Adrenal gland (tissue), 9 donors: ENCODE measurements at regions not wholly inside any gene's neighbourhood (a gene's known extent, or its start where the extent isn't known, plus 50 kb on each side); places are given as distances from the start of the nearest gene placed in this dataset.

Source experiments
- DNase-seq, 7 donors: peaks; one replicate each; pipeline ENCODE4 v3.0.0-alpha.2; 2019 to 2020
- H3K27ac ChIP-seq, 5 donors: fragments of 200-600 bp; sonication (generic) in 4 of 5; 1 replicate in 3 of 5; 2 replicates in 2 of 5; pipeline versions ENCODE4 v1.5.1 to v1.8.0; 2016 to 2020; ENCODE audit warnings: mild to moderate bottlenecking in 1 of 5
- H3K27me3 ChIP-seq: fragments of 200-600 bp; 2 replicates; pipeline ENCODE4 v1.8.0; 2021
- H3K36me3 ChIP-seq, 2 donors: fragments of 200-600 bp; replicated peaks in 1 of 2; 1 replicate in 1 of 2; 2 replicates in 1 of 2; pipeline versions ENCODE4 v1.5.1 to v1.8.0; 2018 to 2022
- H3K4me1 ChIP-seq, 2 donors: fragments of 200-600 bp; replicated peaks in 1 of 2; 1 replicate in 1 of 2; 2 replicates in 1 of 2; pipeline versions ENCODE4 v1.5.1 to v1.8.0; 2018 to 2021
- H3K4me3 ChIP-seq, 4 donors: fragments of 200-600 bp; sonication (generic) in 3 of 4; one replicate each; pipeline ENCODE4 v1.5.1; 2016 to 2018
- H3K9me3 ChIP-seq, 3 donors: fragments of 200-600 bp; sonication (generic) in 1 of 3; replicated peaks in 1 of 3; 1 replicate in 2 of 3; 2 replicates in 1 of 3; pipeline versions ENCODE4 v1.5.1 to v1.8.0; 2016 to 2021
- POLR2A ChIP-seq, 2 donors: fragments of 450-650 bp; IDR thresholded peaks; one replicate each; pipeline ENCODE4 v1.6.1; 2017; ENCODE audit warnings: antibody characterized with exemption in 2 of 2, mild to moderate bottlenecking in 2 of 2, moderate library complexity in 1 of 2
- WGBS, 4 donors: extraction: QIAGEN DNeasy Blood & Tissue Kit in 2 of 4; methylation state at CpG; one replicate each; pipeline versions ENCODE4 v1.1.5 to v1.1.7; 2013 to 2017; 5-methylcytosine and 5-hydroxymethylcytosine counted together
- intact Hi-C, 2 donors: fragments of 100-400 bp; cut with DNase I; formaldehyde crosslinking; loops; one replicate each; pipeline versions ENCODE4 v1.14.1 to v1.15.0; 2022 to 2023
- TF ChIP-seq, protein P1 (sequence below), 6 experiments: fragments of 450-650 bp in 4 of 6; fragments of 200-600 bp in 2 of 6; sonication (generic) in 1 of 6; IDR thresholded peaks; 1 replicate in 5 of 6; 2 replicates in 1 of 6; pipeline versions ENCODE4 v1.5.1 to v1.8.0; 2016 to 2021; ENCODE audit warnings: antibody characterized with exemption in 6 of 6, mild to moderate bottlenecking in 2 of 6, moderate library complexity in 1 of 6
- donor health status: healthy with polysubstance abuse.
- donor health status: Bipolar disorder and iron deficiency.
- donor health status: DM: yes; HTN: yes; CAD: no.
- donor health status: DM: no; HTN: no; CAD: no.
- donor health status: DM: no; HTN: no; CAD: no.

DNA sequence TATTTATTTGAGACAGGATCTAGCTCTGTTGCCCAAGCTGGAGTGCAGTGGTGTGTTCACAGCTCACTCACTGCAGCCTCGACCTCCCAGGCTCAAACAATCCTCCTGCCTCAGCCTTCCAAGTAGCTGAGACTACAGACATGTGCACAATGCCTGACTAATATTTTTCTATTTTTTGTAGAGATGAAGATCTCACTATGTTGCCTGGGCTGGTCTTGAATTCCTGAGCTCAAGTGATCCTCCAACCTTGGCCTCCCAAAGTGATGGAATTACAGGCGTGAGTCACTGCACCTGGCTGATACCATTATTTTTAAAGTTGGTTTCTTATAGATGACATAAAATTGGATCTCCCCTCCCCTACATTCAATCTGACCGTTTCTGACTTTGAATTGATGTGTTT is 139.5 kb upstream of the RGMA start:
- H3K27me3 ChIP-seq, result no peaks in the 10 kb centered on the region
- no peak overlapping the region for H3K27ac ChIP-seq
- WGBS, 4 donors, result 67 to 73% (median 72%) methylated on average over 3 of the region's 3 CpGs
- DNase-seq, result no peak
- TF ChIP-seq POLR2A (IDR thresholded peaks at IDR 0.05), result no peak
- TF ChIP-seq, protein P1, sequence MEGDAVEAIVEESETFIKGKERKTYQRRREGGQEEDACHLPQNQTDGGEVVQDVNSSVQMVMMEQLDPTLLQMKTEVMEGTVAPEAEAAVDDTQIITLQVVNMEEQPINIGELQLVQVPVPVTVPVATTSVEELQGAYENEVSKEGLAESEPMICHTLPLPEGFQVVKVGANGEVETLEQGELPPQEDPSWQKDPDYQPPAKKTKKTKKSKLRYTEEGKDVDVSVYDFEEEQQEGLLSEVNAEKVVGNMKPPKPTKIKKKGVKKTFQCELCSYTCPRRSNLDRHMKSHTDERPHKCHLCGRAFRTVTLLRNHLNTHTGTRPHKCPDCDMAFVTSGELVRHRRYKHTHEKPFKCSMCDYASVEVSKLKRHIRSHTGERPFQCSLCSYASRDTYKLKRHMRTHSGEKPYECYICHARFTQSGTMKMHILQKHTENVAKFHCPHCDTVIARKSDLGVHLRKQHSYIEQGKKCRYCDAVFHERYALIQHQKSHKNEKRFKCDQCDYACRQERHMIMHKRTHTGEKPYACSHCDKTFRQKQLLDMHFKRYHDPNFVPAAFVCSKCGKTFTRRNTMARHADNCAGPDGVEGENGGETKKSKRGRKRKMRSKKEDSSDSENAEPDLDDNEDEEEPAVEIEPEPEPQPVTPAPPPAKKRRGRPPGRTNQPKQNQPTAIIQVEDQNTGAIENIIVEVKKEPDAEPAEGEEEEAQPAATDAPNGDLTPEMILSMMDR (IDR thresholded peaks at IDR 0.05), result no peak
- H3K4me1 ChIP-seq, result no peaks in the 10 kb centered on the region
- H3K4me3 ChIP-seq, result no peak overlapping the region
- H3K9me3 ChIP-seq, result no peaks in the 10 kb centered on the region
- no peaks in the 10 kb centered on the region for H3K36me3 ChIP-seq
- intact Hi-C loops, result no loop called here

DNA sequence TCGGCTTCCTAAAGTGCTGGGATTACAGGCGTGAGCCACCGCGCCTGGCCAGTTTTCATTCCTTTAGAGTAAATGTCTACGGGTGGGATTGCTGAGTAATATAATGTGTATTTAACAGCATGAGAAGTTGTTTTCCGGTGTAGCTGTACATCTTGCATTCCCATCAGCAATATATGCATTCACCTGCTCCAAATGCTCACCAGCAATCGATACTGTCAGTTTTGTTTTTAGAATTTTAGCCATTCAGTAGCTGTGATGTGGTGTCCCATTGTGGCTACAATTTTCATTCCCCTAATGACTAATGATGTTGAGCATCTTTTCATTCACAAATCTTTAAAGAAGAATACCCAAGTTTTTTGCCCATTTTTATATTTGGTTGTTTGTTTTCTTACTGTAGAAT is 134.8 kb upstream of the RGMA start:
- H3K36me3 ChIP-seq, result no peaks in the 10 kb centered on the region
- H3K9me3 ChIP-seq, result no peaks in the 10 kb centered on the region
- H3K4me3 ChIP-seq, result no peak overlapping the region
- 80 to 86% (median 83%) methylated on average over 7 of the region's 7 CpGs for WGBS, 4 donors
- H3K27me3 ChIP-seq, result no peaks in the 10 kb centered on the region
- intact Hi-C loops, result no loop called here
- H3K4me1 ChIP-seq, result no peaks in the 10 kb centered on the region
- DNase-seq, result no peak
- no peak overlapping the region for H3K27ac ChIP-seq
- TF ChIP-seq POLR2A (IDR thresholded peaks at IDR 0.05), result no peak
- TF ChIP-seq, protein P1 (IDR thresholded peaks at IDR 0.05), result no peak

DNA sequence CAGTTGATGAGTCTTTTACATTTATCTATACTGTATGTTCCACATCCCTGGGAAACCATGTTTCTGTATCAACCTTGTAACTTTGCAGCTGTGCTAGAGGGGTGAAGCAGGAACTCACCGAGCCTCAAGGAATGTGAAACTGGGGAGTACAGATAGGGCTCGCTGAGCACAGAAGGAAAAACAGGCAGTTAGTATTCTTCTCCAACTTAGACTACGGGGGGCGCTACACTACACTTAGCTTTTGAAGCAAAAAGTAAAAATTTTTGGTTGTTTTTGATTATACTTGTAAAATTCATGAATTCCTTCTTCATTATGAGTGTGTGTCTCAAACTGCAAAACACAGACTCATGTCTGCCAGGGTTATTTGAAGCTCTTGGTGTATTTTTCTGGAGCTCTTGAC is 132.7 kb upstream of the RGMA start:
- Histone ChIP-seq H3K36me3 (no peaks in the 10 kb centered on the region), H3K4me3 (no peak overlapping the region), H3K27ac (no peak overlapping the region), H3K27me3 (no peaks in the 10 kb centered on the region), H3K9me3 (no peaks in the 10 kb centered on the region), H3K4me1 (no peaks in the 10 kb centered on the region)
- no peak for DNase-seq
- intact Hi-C loops, result no loop called here
- TF ChIP-seq POLR2A (IDR thresholded peaks at IDR 0.05), result no peak
- TF ChIP-seq, protein P1 (IDR thresholded peaks at IDR 0.05), result no peak
- WGBS, 4 donors, result 31 to 56% (median 38%) methylated on average over 4 of the region's 4 CpGs

DNA sequence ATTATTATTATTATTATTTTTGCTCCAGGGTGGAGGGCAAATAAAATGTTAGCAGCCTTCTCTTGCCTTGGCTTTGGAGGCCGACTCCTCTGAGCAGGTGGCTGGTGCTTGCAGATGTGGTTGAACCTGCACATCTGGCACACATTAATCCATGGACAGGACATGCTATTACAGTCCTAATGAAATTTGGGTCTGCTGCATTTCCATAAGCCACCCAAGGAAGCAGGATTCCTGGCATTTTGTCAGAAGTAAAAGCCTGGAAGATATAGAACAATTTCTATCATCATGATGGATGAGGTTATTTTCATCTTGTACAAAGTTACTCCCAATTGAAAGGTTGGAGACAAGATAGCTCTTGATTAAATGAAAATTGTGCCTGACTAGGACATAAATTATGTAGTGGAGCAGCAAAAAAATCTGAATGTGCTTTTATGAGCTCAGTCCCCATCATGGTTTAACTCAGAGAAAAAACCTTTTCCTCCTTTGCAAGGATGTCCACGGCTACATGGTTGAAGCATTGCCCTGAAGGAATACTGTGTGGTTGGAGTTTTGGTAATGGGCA is 130.9 kb upstream of the RGMA start:
- H3K27me3 ChIP-seq, result no peaks in the 10 kb centered on the region
- no peak for TF ChIP-seq POLR2A (IDR thresholded peaks at IDR 0.05)
- TF ChIP-seq, protein P1 (IDR thresholded peaks at IDR 0.05), result no peak
- H3K9me3 ChIP-seq, result no peaks in the 10 kb centered on the region
- WGBS, 4 donors, result 58 to 71% (median 64%) methylated on average over 2 of the region's 2 CpGs
- H3K27ac ChIP-seq, result no peak overlapping the region
- H3K4me1 ChIP-seq, result no peaks in the 10 kb centered on the region
- no peak for DNase-seq
- intact Hi-C loops, result no loop called here
- H3K36me3 ChIP-seq, result no peaks in the 10 kb centered on the region
- no peak overlapping the region for H3K4me3 ChIP-seq
